Endothelial cell of umbilical vein (primary cell): ENCODE measurements at regions not wholly inside any gene's neighbourhood (a gene's known extent, or its start where the extent isn't known, plus 50 kb on each side); places are given as distances from the start of the nearest gene placed in this dataset.

Source experiments
- CTCF ChIP-seq, 2 donors: IDR thresholded peaks; 1 replicate in 1 of 2; 2 replicates in 1 of 2; pipeline ENCODE4 v1.5.1; 2011; ENCODE audit warnings: low read length in 2 of 2, mild to moderate bottlenecking in 2 of 2, moderate library complexity in 2 of 2, control low read depth in 1 of 2, inconsistent platforms in 1 of 2, low read depth in 1 of 2; ENCODE audit not compliant: insufficient read depth in 1 of 2; ENCODE audit errors: extremely low read depth in 1 of 2
- EZH2 ChIP-seq: IDR thresholded peaks from 2 replicates; pipeline ENCODE4 v1.6.1; 2012; ENCODE audit warnings: borderline replicate concordance, low read depth, mild to moderate bottlenecking, moderate library complexity, low read length, inconsistent platforms; ENCODE audit not compliant: severe bottlenecking
- FOS ChIP-seq: IDR thresholded peaks from 2 replicates; pipeline ENCODE4 v1.6.1; 2011; ENCODE audit warnings: mild to moderate bottlenecking, low read length, moderate library complexity, borderline replicate concordance; ENCODE audit not compliant: insufficient read depth
- POLR2A ChIP-seq: IDR thresholded peaks from 2 replicates; pipeline ENCODE4 v1.6.1; 2012; ENCODE audit warnings: low read depth, mild to moderate bottlenecking, control low read depth, low read length

GRCh38 chr2:82230406-82230805 lies 1925.9 kb upstream of the LRRTM1 start:
- TF ChIP-seq CTCF (IDR thresholded peaks at IDR 0.05; ENCODE audit: extremely low read depth in 1 of 2, insufficient read depth in 1 of 2, low read depth in 1 of 2, low read length in 2 of 2) (no peak), FOS (no peak), EZH2 (no peak), POLR2A (no peak)
